IMR-90 (cell line): ENCODE measurements at regions not wholly inside any gene's neighbourhood (a gene's known extent, or its start where the extent isn't known, plus 50 kb on each side); places are given as distances from the start of the nearest gene placed in this dataset.

Source experiments
- CHD1 ChIP-seq: IDR thresholded peaks from 2 replicates; pipeline ENCODE4 v1.6.1; 2012; ENCODE audit warnings: low read depth, low read length, improper control_type of control experiment
- MAFK ChIP-seq: IDR thresholded peaks from 2 replicates; pipeline ENCODE4 v1.6.1; 2012; ENCODE audit warnings: low read depth, low read length, improper control_type of control experiment
- MAZ ChIP-seq: IDR thresholded peaks from 2 replicates; pipeline ENCODE4 v1.6.1; 2012; ENCODE audit warnings: low read depth, mild to moderate bottlenecking, low read length, improper control_type of control experiment, moderate library complexity, borderline replicate concordance
- POLR2A ChIP-seq: IDR thresholded peaks from 2 replicates; pipeline ENCODE4 v1.6.1; 2012; ENCODE audit warnings: mild to moderate bottlenecking, low read depth, low read length
- RAD21 ChIP-seq: IDR thresholded peaks from 2 replicates; pipeline ENCODE4 v1.6.1; 2012; ENCODE audit warnings: low read length, improper control_type of control experiment
- RCOR1 ChIP-seq: IDR thresholded peaks from 2 replicates; pipeline ENCODE4 v1.6.1; 2012; ENCODE audit warnings: mild to moderate bottlenecking, low read length, improper control_type of control experiment; ENCODE audit not compliant: insufficient replicate concordance
- RFX5 ChIP-seq: IDR thresholded peaks from 2 replicates; pipeline ENCODE4 v1.8.0; 2012; ENCODE audit warnings: low read depth, mild to moderate bottlenecking, low read length, moderate library complexity
- TF ChIP-seq, protein P1 (sequence below): conservative IDR thresholded peaks from 2 replicates; pipeline ENCODE4 v1.5.1; 2012; ENCODE audit warnings: mild to moderate bottlenecking, low read depth, low read length, improper control_type of control experiment
- TF ChIP-seq, protein P2 (sequence below): fragments of 150-350 bp; IDR thresholded peaks from 2 replicates; pipeline ENCODE4 v1.6.1; 2017; ENCODE audit warnings: mild to moderate bottlenecking, antibody characterized with exemption, low read length, low read depth

DNA sequence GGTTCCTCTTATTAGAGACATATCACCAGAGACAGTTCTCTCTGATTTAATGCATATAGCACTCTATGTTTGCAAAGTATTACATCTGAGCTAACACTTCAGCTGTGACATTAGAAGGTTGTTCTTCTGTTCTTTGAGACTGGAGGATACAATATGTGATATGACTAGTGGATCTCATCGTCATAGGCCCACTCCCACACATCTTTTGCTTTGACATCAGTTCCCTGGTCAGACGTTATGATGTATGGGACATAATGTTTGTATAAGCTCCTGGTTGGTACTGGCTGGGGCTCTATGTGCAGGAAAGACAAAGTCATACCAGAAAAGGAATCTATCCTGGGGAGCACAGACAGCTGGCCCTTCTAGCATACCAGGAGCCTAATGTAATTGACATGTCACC lies 57.7 kb upstream of the MAML3 start:
- no peak for TF ChIP-seq MAFK
- TF ChIP-seq, protein P1, sequence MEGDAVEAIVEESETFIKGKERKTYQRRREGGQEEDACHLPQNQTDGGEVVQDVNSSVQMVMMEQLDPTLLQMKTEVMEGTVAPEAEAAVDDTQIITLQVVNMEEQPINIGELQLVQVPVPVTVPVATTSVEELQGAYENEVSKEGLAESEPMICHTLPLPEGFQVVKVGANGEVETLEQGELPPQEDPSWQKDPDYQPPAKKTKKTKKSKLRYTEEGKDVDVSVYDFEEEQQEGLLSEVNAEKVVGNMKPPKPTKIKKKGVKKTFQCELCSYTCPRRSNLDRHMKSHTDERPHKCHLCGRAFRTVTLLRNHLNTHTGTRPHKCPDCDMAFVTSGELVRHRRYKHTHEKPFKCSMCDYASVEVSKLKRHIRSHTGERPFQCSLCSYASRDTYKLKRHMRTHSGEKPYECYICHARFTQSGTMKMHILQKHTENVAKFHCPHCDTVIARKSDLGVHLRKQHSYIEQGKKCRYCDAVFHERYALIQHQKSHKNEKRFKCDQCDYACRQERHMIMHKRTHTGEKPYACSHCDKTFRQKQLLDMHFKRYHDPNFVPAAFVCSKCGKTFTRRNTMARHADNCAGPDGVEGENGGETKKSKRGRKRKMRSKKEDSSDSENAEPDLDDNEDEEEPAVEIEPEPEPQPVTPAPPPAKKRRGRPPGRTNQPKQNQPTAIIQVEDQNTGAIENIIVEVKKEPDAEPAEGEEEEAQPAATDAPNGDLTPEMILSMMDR: no peak
- no peak for TF ChIP-seq POLR2A
- TF ChIP-seq, protein P2, sequence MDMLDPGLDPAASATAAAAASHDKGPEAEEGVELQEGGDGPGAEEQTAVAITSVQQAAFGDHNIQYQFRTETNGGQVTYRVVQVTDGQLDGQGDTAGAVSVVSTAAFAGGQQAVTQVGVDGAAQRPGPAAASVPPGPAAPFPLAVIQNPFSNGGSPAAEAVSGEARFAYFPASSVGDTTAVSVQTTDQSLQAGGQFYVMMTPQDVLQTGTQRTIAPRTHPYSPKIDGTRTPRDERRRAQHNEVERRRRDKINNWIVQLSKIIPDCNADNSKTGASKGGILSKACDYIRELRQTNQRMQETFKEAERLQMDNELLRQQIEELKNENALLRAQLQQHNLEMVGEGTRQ: no peak
- TF ChIP-seq RCOR1: no peak
- TF ChIP-seq RAD21: no peak
- TF ChIP-seq MAZ: no peak
- TF ChIP-seq CHD1: no peak
- no peak for TF ChIP-seq RFX5
